ENCODE measurements at regions not wholly inside any gene's neighbourhood (a gene's known extent, or its start where the extent isn't known, plus 50 kb on each side); places are given as distances from the start of the nearest gene placed in this dataset.
A peak's percentile ranks its signal among the peaks of the same experiment; 100 is the strongest.

- no peak for DNase-seq
Observed at GRCh38 chr11:128058580-128059208, 528.7 kb downstream of the ETS1 start.

- DNase-seq = no peak
Observed at GRCh38 chr11:128057786-128058395, 529.5 kb downstream of the ETS1 start.

GRCh38 chr11:128055576-128056217, 531.7 kb downstream of the ETS1 start:
- no peak for DNase-seq

GRCh38 chr11:128053981-128054931, 533.1 kb downstream of the ETS1 start:
- DNase-seq = no peak

GRCh38 chr11:128052912-128053641, 534.3 kb downstream of the ETS1 start:
- DNase-seq = peak; percentile 73

- DNase-seq = no peak
Observed at GRCh38 chr11:128048121-128048520, 539.2 kb downstream of the ETS1 start.

GRCh38 chr11:128047026-128047425, 540.3 kb downstream of the ETS1 start:
- DNase-seq = no peak

- DNase-seq = no peak
Observed at GRCh38 chr11:128046213-128046612, 541.1 kb downstream of the ETS1 start.

- DNase-seq = no peak
Observed at GRCh38 chr11:128045094-128045725, 542.1 kb downstream of the ETS1 start.

- DNase-seq = no peak
Observed at GRCh38 chr11:128042290-128042751, 545.0 kb downstream of the ETS1 start.

GRCh38 chr11:128040603-128041002, 546.8 kb downstream of the ETS1 start:
- DNase-seq = no peak

- DNase-seq = peak; percentile 76
Observed at GRCh38 chr11:128039140-128040021, 548.0 kb downstream of the ETS1 start.

- no peak for DNase-seq
Observed at GRCh38 chr11:128036556-128037093, 550.7 kb downstream of the ETS1 start.

- no peak for DNase-seq
Observed at GRCh38 chr11:128036006-128036405, 551.4 kb downstream of the ETS1 start.

- DNase-seq = peak; percentile 36
Observed at GRCh38 chr11:128031538-128032134, 555.7 kb downstream of the ETS1 start.

- no peak for DNase-seq
Observed at GRCh38 chr11:128029219-128029722, 558.1 kb downstream of the ETS1 start.

- DNase-seq = peak; percentile 94
Observed at GRCh38 chr11:128026596-128026995, 560.8 kb downstream of the ETS1 start.

GRCh38 chr11:128022761-128023160, 564.6 kb downstream of the ETS1 start:
- no peak for DNase-seq

- DNase-seq = peak; percentile 72
Observed at GRCh38 chr11:128022007-128022368, 565.4 kb downstream of the ETS1 start.

Measured in NCI-H226 (cell line).